ENCODE measurements at regions not wholly inside any gene's neighbourhood (a gene's known extent, or its start where the extent isn't known, plus 50 kb on each side); places are given as distances from the start of the nearest gene placed in this dataset.
"Not testable (repeated sequence)": the region's sequence is repeated elsewhere in the genome, so short reads cannot be mapped to it uniquely, and the experiment has no call there.

DNA sequence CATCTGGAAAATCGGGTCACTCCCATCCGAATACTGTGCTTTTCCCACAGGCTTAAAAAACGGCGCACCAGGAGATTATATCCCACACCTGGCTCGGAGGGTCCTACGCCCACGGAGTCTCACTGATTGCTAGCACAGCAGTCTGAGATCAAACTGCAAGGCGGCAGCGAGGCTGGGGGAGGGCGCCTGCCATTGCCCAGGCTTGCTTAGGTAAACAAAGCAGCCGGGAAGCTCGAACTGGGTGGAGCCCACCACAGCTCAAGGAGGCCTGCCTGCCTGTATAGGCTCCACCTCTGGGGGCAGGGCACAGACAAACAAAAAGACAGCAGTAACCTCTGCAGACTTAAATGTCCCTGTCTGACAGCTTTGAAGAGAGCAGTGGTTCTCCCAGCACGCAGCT lies 415.9 kb upstream of the HNRNPA3 start:
- not testable (repeated sequence) for TF ChIP-seq CTCF (CRISPR knock-in tag; IDR thresholded peaks at IDR 0.05); ZSCAN25 (CRISPR knock-in tag; IDR thresholded peaks at IDR 0.05); HOXA9 (CRISPR knock-in tag; IDR thresholded peaks at IDR 0.05; ENCODE audit: borderline replicate concordance); MXI1 (IDR thresholded peaks at IDR 0.05; ENCODE audit: borderline replicate concordance, low read depth, low read length); TCF7L2 (IDR thresholded peaks at IDR 0.05; ENCODE audit: low read depth, low read length); ETV6 (CRISPR knock-in tag; conservative IDR thresholded peaks at IDR 0.05); SMC3 (IDR thresholded peaks at IDR 0.05; ENCODE audit: low read length); HDAC6 (IDR thresholded peaks at IDR 0.05; ENCODE audit: low read depth, low read length); KDM5B (CRISPR knock-in tag; IDR thresholded peaks at IDR 0.05; ENCODE audit: borderline replicate concordance)
- TF ChIP-seq, protein P1, sequence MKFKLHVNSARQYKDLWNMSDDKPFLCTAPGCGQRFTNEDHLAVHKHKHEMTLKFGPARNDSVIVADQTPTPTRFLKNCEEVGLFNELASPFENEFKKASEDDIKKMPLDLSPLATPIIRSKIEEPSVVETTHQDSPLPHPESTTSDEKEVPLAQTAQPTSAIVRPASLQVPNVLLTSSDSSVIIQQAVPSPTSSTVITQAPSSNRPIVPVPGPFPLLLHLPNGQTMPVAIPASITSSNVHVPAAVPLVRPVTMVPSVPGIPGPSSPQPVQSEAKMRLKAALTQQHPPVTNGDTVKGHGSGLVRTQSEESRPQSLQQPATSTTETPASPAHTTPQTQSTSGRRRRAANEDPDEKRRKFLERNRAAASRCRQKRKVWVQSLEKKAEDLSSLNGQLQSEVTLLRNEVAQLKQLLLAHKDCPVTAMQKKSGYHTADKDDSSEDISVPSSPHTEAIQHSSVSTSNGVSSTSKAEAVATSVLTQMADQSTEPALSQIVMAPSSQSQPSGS (CRISPR knock-in tag; IDR thresholded peaks at IDR 0.05): not testable (repeated sequence)
- TF ChIP-seq, protein P2, sequence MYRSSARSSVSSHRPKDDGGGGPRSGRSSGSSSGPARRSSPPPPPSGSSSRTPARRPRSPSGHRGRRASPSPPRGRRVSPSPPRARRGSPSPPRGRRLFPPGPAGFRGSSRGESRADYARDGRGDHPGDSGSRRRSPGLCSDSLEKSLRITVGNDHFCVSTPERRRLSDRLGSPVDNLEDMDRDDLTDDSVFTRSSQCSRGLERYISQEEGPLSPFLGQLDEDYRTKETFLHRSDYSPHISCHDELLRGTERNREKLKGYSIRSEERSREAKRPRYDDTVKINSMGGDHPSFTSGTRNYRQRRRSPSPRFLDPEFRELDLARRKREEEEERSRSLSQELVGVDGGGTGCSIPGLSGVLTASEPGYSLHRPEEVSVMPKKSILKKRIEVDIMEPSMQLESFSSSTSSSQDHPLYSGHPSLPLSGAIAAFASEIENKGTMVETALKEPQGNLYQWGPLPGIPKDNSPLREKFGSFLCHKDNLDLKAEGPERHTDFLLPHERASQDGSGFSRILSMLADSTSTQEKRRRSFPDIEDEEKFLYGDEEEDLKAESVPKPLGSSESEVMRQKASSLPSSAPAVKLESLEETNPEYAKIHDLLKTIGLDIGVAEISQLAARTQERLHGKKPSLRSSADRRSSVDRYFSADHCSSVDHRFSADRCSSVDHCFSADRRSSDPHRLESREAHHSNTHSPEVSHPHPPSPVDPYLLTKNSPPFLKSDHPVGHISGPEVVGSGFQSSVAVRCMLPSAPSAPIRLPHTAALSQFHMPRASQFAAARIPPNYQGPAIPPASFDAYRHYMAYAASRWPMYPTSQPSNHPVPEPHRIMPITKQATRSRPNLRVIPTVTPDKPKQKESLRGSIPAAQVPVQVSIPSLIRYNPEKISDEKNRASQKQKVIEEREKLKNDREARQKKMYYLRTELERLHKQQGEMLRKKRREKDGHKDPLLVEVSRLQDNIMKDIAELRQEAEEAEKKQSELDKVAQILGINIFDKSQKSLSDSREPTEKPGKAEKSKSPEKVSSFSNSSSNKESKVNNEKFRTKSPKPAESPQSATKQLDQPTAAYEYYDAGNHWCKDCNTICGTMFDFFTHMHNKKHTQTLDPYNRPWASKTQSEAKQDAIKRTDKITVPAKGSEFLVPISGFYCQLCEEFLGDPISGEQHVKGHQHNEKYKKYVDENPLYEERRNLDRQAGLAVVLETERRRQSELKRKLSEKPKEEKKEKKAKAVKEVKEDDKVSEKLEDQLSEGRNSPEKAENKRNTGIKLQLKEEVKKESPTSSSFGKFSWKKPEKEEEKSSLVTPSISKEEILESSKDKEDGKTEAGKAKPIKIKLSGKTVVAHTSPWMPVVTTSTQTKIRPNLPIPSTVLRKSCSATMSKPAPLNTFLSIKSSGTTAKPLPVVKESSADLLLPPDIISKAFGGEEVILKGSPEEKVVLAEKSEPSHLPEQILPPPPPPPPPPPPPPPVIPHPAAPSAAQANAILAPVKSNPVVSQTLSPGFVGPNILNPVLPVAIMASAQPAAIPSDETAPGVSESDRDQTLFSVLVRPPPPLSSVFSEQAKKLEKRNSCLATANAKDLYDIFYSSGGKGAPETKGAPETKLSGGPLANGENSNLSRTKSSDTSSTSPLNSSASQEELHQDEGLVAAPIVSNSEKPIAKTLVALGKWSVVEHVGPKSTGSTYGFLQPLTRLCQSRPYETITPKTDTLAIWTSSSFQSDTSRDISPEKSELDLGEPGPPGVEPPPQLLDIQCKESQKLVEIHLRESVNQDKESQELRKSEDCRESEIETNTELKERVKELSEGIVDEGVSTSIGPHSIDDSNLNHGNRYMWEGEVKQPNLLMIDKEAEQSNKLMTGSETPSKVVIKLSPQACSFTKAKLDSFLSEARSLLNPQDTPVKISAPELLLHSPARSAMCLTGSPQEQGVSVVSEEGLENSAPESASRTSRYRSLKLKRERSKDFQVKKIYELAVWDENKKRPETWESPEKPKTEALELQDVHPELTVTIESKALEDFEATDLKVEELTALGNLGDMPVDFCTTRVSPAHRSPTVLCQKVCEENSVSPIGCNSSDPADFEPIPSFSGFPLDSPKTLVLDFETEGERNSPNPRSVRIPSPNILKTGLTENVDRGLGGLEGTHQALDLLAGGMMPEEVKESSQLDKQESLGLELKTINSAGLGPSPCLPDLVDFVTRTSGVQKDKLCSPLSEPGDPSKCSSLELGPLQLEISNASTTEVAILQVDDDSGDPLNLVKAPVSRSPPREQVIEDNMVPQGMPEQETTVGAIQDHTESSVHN (CRISPR knock-in tag; IDR thresholded peaks at IDR 0.05): not testable (repeated sequence)
- TF ChIP-seq, protein P3, sequence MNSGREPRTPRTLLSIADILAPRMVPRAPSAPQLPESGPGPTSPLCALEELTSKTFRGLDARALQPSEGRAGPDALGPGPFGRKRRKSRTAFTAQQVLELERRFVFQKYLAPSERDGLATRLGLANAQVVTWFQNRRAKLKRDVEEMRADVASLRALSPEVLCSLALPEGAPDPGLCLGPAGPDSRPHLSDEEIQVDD (CRISPR knock-in tag; IDR thresholded peaks at IDR 0.05; ENCODE audit: borderline replicate concordance): not testable (repeated sequence)
- TF ChIP-seq, protein P4, sequence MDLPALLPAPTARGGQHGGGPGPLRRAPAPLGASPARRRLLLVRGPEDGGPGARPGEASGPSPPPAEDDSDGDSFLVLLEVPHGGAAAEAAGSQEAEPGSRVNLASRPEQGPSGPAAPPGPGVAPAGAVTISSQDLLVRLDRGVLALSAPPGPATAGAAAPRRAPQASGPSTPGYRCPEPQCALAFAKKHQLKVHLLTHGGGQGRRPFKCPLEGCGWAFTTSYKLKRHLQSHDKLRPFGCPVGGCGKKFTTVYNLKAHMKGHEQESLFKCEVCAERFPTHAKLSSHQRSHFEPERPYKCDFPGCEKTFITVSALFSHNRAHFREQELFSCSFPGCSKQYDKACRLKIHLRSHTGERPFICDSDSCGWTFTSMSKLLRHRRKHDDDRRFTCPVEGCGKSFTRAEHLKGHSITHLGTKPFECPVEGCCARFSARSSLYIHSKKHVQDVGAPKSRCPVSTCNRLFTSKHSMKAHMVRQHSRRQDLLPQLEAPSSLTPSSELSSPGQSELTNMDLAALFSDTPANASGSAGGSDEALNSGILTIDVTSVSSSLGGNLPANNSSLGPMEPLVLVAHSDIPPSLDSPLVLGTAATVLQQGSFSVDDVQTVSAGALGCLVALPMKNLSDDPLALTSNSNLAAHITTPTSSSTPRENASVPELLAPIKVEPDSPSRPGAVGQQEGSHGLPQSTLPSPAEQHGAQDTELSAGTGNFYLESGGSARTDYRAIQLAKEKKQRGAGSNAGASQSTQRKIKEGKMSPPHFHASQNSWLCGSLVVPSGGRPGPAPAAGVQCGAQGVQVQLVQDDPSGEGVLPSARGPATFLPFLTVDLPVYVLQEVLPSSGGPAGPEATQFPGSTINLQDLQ (CRISPR knock-in tag; IDR thresholded peaks at IDR 0.05): not testable (repeated sequence)

Data from HepG2 (cell line).